ENCODE measurements at regions not wholly inside any gene's neighbourhood (a gene's known extent, or its start where the extent isn't known, plus 50 kb on each side); places are given as distances from the start of the nearest gene placed in this dataset.

- Histone ChIP-seq H3K79me2 (ENCODE audit: control insufficient read depth in 1 of 2, insufficient read depth in 2 of 2, low read length in 2 of 2) (no peaks in the 10 kb centered on the region), H4K5ac (ENCODE audit: insufficient read length, low read depth, low read length) (no peak overlapping the region), H3K27ac (ENCODE audit: low read depth, low read length) (no peak overlapping the region), H3K27me3 (replicated peaks in 1 of 4; ENCODE audit: control insufficient read depth in 3 of 4, extremely low read depth in 1 of 4, insufficient read depth in 3 of 4, low read length in 3 of 4) (no peaks in the 10 kb centered on the region), H4K20me1 (replicated peaks in 1 of 2; ENCODE audit: control insufficient read depth in 1 of 2, insufficient read depth in 2 of 2, low read length in 2 of 2) (no peaks in the 10 kb centered on the region), H4K8ac (ENCODE audit: extremely low read depth, insufficient read depth, low read length) (no peak overlapping the region), H3K9me3 (ENCODE audit: insufficient read depth in 2 of 2, low read depth in 1 of 2, low read length in 1 of 2) (no peaks in the 10 kb centered on the region; a peak in 1 of 4 replicates), H3K23me2 (ENCODE audit: low read depth, low read length) (no peaks in the 10 kb centered on the region), H3K36me3 (ENCODE audit: control insufficient read depth in 2 of 4, insufficient read depth in 4 of 4, low read length in 3 of 4) (no peaks in the 10 kb centered on the region), H3K4me3 (ENCODE audit: extremely low read depth in 1 of 4, insufficient read depth in 2 of 4, low read depth in 3 of 4, low read length in 4 of 4) (no peak overlapping the region), H3K18ac (ENCODE audit: extremely low read depth, low read length) (no peak overlapping the region), H4K91ac (replicated peaks; ENCODE audit: insufficient read length, low read length) (no peak overlapping the region), H3K9ac (replicated peaks in 1 of 4; ENCODE audit: extremely low read depth in 1 of 4, low read depth in 3 of 4, low read length in 3 of 4) (no peak overlapping the region), H2AK5ac (ENCODE audit: low read depth, low read length) (no peak overlapping the region), H3K4me2 (ENCODE audit: insufficient read depth in 1 of 2, low read depth in 2 of 2, low read length in 2 of 2) (no peak overlapping the region), H2BK120ac (replicated peaks; ENCODE audit: low read depth, low read length) (no peak overlapping the region), H3K56ac (replicated peaks; ENCODE audit: insufficient read length, low read depth, low read length) (no peak overlapping the region), H2AFZ (ENCODE audit: low read length) (no peak overlapping the region), H2BK20ac (ENCODE audit: low read length) (no peak overlapping the region), H3K79me1 (ENCODE audit: low read depth, low read length) (no peaks in the 10 kb centered on the region), H3K4ac (replicated peaks; ENCODE audit: insufficient read length, low read depth, low read length) (no peak overlapping the region), H2BK5ac (ENCODE audit: low read depth, low read length) (no peak overlapping the region), H2BK12ac (ENCODE audit: low read depth, low read length) (no peak overlapping the region), H2BK15ac (ENCODE audit: low read length) (no peak overlapping the region), H3K23ac (ENCODE audit: insufficient read length) (no peak overlapping the region), H3K14ac (ENCODE audit: insufficient read length) (no peak overlapping the region), H3K4me1 (replicated peaks in 1 of 4; ENCODE audit: control insufficient read depth in 3 of 4, insufficient read depth in 4 of 4, low read length in 3 of 4) (no peaks in the 10 kb centered on the region)
- 60% methylated on average over 3 of the region's 3 CpGs; no CpG with 5 or more reads in 1 of the 2 experiments for WGBS, 2 experiments (ENCODE audit: extremely low coverage in 1 of 2, insufficient coverage in 1 of 2, insufficient read length in 1 of 2, insufficient replicate concordance in 2 of 2, low coverage in 1 of 2, low lambda C conversion rate in 2 of 2, missing lambda C conversion rate in 1 of 2)
- POLR2A ChIA-PET (ENCODE audit: partially characterized antibody), result no interaction called here
- TF ChIP-seq RBBP5 (IDR thresholded peaks at IDR 0.05; ENCODE audit: borderline replicate concordance, low read depth, low read length), result no peak
- FAIRE-seq (no peak), DNase-seq (ENCODE audit: low read depth in 1 of 2, low spot score in 2 of 2) (no peak)
- CTCF ChIA-PET (ENCODE audit: partially characterized antibody), result no interaction called here
Observed at GRCh38 chr21:24785033-24785432, 822.2 kb downstream of the MRPL39 start.
